NCI-H748 (cell line): ENCODE measurements at regions not wholly inside any gene's neighbourhood (a gene's known extent, or its start where the extent isn't known, plus 50 kb on each side); places are given as distances from the start of the nearest gene placed in this dataset.
A peak's percentile ranks its signal among the peaks of the same experiment; 100 is the strongest.
"Not testable (repeated sequence)": the region's sequence is repeated elsewhere in the genome, so short reads cannot be mapped to it uniquely, and the experiment has no call there.

Source experiments
- DNase-seq: peaks from one replicate; lab custom pipeline; 2025; ENCODE audit not compliant: unreplicated experiment; lab: John Stamatoyannopoulos, UW

- no peak for DNase-seq
These were observed 96.5 kb upstream of the FAM20C start for GRCh38 chr7:95863-96260.

GRCh38 chr7:96861-97260, 95.5 kb upstream of the FAM20C start:
- no peak for DNase-seq

GRCh38 chr7:97310-97841, 95.0 kb upstream of the FAM20C start:
- DNase-seq: no peak

GRCh38 chr7:101146-102046, 91.0 kb upstream of the FAM20C start:
- no peak for DNase-seq

- no peak for DNase-seq
These were observed 90.2 kb upstream of the FAM20C start for GRCh38 chr7:102047-102711.

GRCh38 chr7:102721-103120, 89.7 kb upstream of the FAM20C start:
- peak; percentile 21 for DNase-seq

GRCh38 chr7:103981-104380, 88.4 kb upstream of the FAM20C start:
- DNase-seq: not testable (repeated sequence)

GRCh38 chr7:105002-105401, 87.4 kb upstream of the FAM20C start:
- no peak for DNase-seq

- no peak for DNase-seq
These were observed 86.0 kb upstream of the FAM20C start for GRCh38 chr7:106356-106755.

- DNase-seq: no peak
These were observed 85.1 kb upstream of the FAM20C start for GRCh38 chr7:107233-107632.

- DNase-seq: no peak
These were observed 84.5 kb upstream of the FAM20C start for GRCh38 chr7:107907-108306.

- no peak for DNase-seq
These were observed 83.3 kb upstream of the FAM20C start for GRCh38 chr7:109094-109493.

- DNase-seq: no peak
These were observed 82.3 kb upstream of the FAM20C start for GRCh38 chr7:109898-110556.

- DNase-seq: no peak
These were observed 81.7 kb upstream of the FAM20C start for GRCh38 chr7:110557-111232.

- no peak for DNase-seq
These were observed 80.8 kb upstream of the FAM20C start for GRCh38 chr7:111591-111990.

GRCh38 chr7:112881-113280, 79.5 kb upstream of the FAM20C start:
- DNase-seq: no peak

GRCh38 chr7:115274-115911, 77.0 kb upstream of the FAM20C start:
- no peak for DNase-seq

GRCh38 chr7:116188-116981, 76.0 kb upstream of the FAM20C start:
- no peak for DNase-seq

- DNase-seq: no peak
These were observed 74.3 kb upstream of the FAM20C start for GRCh38 chr7:117836-118614.
